SK-MEL-5 (cell line): ENCODE measurements at regions not wholly inside any gene's neighbourhood (a gene's known extent, or its start where the extent isn't known, plus 50 kb on each side); places are given as distances from the start of the nearest gene placed in this dataset.
"Not testable (repeated sequence)": the region's sequence is repeated elsewhere in the genome, so short reads cannot be mapped to it uniquely, and the experiment has no call there.

Source experiments
- DNase-seq: peaks from one replicate; pipeline ENCODE4 v3.0.0-alpha.2; 2016; ENCODE audit warnings: low read depth, low spot score
- in situ Hi-C: cut with HindIII; loops from 2 replicates; pipeline ENCODE4 v1.10.0; 2016; ENCODE audit warnings: low sequenced_read_pairs, high pct_unique_total_duplicates, low pct_unique_long_range_greater_than_20kb

- in situ Hi-C loops, result no loop called here
- DNase-seq, result no peak
Measured at GRCh38 chr14:34058510-34058909, 107.6 kb upstream of the EGLN3 start.

DNA sequence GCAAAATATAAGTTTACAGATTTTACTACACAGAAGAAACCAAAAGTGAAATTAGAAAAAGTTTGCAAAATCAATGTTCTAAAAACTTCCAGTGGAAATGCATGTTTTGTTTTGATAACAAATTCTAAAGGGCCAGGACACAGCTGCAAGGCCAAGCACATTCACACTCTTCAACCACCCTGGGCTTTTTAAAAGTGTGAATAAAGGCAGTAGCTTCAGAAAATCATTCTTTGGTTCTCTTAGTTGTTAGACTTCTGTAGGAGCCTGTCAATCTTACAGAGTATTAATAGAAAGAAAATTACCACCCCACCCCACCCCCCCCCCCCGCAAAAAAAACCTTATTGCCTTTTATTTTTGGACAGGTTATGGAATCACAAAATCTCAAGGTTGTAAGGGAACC, 105.2 kb upstream of the EGLN3 start:
- in situ Hi-C loops, result no loop called here
- DNase-seq, result no peak

DNA sequence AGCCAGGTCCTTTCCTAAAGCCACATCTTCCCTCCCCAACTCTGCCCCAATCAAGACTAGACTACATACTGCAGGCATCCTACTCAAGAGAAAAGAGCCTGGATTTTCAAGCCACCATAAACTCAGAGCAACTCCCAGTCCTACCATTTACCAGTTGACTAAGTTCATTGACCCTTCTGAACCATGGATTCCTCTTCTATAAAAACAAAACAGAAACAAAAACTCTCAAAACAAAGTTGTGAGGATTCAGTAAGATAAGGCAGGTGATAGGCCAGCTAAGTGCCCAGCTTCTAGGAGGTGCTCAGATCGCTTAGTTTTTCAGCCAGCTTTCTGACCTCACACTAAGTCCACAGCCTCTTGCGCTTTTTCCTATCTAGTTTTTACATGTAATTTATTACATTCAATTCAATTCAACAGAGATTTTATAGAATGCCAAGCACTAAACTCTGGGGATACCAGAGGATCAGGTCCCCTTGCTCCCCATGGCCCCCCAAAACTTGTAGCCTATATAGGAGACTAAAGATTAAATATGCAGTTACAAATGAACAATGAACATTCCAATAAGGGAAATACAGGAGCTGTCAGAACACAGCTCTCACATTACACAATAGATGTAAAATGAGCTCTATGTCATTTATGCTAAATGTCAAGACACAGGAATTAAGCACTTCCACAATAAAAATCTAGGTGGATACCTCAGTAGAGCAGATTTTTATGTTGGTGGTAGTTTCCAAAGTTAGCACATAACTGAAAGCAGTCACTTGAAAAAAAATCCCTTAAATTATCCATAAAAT, 104.5 kb upstream of the EGLN3 start:
- DNase-seq, result no peak
- in situ Hi-C loops, result no loop called here

DNA sequence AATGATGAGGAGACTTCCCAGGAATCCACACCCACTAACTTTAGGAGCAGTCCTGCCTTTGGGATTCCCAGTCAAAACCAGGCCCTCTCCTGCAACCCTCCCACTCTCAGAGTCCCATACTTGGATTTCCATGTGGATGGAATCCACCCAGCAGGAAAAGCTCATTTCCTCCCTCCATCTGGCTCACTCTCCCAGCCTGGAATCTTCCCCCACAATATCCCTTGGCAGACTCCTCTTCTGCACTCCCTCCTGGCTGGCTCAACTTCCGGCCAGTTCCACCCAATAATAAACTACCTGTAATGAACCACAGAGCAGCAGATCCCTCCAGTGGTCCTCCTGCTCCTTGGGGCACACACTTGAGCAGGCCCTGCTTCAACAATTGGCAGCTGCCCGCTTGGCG, 102.8 kb upstream of the EGLN3 start:
- no peak for DNase-seq

GRCh38 chr14:34052658-34053014, 101.8 kb upstream of the EGLN3 start:
- in situ Hi-C loops, result no loop called here
- DNase-seq, result no peak

More for the DNA sequence above, 102.8 kb upstream of the EGLN3 start:
- in situ Hi-C loops, result no loop called here

DNA sequence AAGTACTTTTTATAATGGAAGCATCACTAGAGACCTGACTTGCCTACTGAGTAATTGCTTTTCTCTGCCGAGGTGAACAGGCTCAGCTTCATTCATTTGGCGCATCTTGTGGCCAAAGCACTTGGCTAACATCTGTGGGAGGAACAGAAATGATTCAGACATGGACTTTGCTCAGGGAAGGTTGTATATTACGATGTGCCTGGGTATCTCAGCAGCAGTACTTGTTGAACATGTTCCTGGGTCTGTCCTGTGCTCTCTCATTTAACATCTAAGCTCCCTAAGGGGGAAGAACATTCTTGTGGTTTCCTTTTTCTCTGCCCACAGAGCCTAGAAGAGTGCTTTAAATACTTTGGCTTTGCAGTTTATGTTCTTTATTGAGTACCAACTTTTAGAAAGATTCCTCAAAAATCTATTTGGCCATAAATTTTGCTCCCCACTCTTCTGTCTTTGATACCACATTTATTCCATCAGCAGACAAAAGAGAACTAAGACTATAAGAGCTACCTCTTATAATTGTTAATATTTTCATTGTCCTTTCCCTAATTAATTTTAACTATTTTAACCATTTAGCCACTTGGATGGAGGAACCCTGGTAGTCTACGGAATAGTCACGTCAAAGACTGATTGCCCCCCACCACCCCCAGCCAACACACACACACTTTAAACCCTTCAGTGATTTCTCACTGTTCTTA, 101.2 kb upstream of the EGLN3 start:
- in situ Hi-C loops, result no loop called here

GRCh38 chr14:34050606-34051005, 99.7 kb upstream of the EGLN3 start:
- in situ Hi-C loops, result no loop called here
- DNase-seq, result no peak

More for the DNA sequence above, 101.2 kb upstream of the EGLN3 start:
- DNase-seq, result no peak

GRCh38 chr14:34049790-34050189, 98.9 kb upstream of the EGLN3 start:
- in situ Hi-C loops, result no loop called here
- no peak for DNase-seq

GRCh38 chr14:34049187-34049586, 98.3 kb upstream of the EGLN3 start:
- DNase-seq, in situ Hi-C loops: not testable (repeated sequence)

DNA sequence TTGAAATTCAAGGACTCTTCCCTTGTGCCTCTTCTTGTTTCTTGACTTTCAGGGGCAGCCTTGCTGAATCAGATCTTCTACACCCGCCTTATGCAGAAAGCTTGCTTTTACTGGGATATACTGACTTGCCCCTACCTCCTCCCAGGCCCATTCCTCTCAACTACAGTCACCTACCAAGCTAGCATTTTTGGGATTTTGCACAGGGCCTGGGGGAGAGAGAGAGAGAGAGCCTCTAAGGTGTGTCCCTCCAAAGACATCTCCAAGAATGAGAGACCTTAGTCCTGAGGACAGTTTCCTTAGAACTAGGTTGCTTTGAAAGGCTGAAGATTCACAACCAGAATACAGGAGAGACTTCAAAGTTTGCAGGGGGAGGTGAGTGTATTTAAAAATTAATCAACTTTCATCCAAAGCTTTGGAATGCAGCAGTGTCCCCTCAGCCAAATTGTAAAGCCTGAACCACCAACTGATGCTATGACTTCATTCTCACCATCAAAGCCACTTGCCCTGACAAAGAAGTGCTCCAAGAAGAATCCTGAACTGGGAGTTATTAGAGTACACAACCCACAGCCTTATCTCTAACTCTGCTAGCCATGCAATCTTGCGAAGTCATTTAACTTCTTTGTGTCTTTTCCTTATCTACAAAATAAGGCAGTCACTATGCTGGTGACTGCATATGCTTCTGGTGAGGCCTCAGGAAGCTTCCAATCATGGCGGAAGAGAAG, 96.1 kb upstream of the EGLN3 start:
- in situ Hi-C loops, result no loop called here

DNA sequence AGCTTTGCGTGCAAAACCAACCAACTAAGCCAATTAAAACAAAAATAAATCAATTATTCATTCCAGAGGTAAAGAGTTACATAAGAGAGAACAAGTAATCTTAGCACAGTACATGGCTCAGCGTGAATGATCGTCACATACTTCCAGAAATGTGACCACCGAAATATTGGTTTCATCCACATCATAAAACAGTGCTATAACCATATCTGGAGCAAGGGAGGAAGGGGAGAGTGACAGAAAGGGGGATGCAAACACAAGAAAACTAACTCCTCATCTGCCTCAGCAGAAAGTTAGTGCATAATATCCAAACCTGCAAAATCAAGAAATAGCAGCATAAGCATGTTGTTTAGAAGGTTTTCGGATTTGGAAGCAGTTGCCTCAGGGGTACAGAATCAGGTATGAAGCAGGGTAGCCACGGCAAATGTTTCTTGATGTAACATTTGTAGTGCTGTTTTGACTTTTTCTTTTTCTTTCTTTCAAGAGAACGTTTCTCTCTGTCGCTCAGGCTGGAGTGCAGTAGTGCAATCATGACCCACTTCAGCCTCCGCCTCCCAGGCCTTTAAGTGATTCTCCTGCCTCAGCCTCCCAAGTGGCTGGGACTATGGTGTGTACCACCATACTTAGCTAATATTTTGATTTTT, 93.9 kb upstream of the EGLN3 start:
- in situ Hi-C loops, result no loop called here
- no peak for DNase-seq

More for the DNA sequence above, 96.1 kb upstream of the EGLN3 start:
- no peak for DNase-seq

DNA sequence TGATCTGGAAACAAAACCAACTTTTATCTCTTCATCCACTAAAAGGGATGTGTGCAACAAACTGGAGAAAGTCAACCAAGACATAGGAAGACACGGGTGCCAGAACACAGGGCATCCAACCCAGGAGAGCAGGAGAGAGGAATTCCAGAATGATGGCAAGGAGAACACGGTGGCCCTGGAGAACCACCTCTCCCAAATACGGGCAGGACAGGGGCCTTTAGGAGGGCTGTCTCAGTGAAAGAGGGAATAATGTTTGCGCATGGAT, 93.4 kb upstream of the EGLN3 start:
- in situ Hi-C loops, result no loop called here

GRCh38 chr14:34043627-34044372, 92.9 kb upstream of the EGLN3 start:
- no peak for DNase-seq
- in situ Hi-C loops, result no loop called here

More for the DNA sequence above, 93.4 kb upstream of the EGLN3 start:
- no peak for DNase-seq

DNA sequence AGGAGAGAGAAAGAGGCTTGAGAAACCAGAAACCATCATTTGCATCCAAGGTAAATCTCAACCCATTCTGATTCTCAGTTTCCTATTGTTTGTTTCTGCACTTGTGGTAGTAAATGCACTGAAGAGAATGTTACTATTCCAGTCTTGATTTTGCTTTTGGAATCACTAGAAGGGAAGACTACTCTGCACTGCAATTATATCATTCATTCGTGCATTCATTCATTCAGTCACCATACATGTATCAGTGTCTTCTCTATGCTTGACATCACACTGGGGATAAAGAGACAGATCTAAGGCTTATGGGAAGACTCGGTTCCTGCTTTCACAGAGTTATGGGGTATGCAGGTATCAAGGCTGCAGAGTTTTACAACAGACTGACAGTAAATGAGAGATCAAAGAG, 90.3 kb upstream of the EGLN3 start:
- in situ Hi-C loops, result no loop called here
- no peak for DNase-seq

GRCh38 chr14:34040766-34041165, 89.9 kb upstream of the EGLN3 start:
- in situ Hi-C loops, result no loop called here
- DNase-seq, result no peak

DNA sequence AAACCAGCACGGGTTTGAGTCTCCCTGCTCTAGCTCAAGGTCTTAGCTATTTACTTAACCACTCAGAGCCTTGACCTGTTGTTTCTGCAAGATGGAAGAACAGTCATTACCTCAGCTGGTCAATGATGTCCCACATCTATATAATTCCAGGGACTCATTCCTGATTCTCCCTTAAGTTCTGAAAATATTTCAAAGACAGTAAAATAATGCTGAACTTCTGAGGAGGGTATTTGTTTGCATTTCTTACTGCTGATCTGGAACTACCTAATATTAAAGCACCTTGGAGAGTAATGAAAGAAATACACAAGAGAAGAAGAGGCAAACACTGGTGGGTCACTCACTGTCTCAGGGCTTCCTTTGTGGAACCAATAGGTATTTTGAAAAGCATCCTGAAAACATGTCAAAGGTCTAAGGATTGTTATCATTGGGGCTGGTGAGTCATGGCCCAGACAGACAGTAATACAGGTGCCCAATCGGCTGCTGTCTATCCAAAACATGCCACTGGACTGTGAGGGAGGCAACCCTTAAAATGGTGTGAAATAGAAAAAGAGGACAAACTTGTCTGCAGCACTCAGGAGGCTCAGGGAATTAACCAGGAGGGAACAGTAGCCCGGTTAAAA, 88.7 kb upstream of the EGLN3 start:
- DNase-seq, result no peak
- in situ Hi-C loops, result no loop called here

DNA sequence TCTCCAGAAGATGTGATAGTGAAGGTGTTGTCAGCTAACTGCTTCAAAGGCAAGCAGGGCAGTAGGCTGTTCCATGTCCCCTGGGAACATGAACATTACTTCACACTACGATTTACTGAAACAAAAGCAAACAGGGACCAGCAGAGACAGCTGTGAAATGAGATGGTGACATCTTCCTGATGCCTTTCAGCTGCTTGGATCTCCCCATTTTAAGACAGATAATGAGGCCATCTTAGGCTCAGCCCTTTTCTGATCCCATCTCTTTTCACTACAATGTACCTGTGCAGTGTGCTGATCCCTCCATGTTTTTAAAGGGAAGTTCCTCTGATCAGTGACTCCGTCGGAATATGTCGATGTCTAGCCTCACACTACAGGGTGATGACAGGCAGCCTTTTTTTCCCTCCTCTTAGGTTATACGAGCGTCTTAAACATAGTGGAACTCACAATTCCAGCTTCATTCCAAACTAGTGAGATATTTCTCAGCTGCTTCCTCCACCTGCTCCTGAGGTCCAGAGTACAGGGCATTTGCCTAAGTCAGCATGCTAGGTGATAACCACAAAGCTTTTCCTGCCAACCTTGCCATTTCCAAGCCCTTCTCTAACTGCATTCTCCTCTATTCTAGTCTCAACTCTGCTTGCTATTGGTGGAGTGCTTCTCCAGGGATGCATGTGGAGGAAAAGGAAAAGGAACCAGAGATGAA, 87.6 kb upstream of the EGLN3 start:
- in situ Hi-C loops, result no loop called here
- no peak for DNase-seq
